ENCODE measurements at regions not wholly inside any gene's neighbourhood (a gene's known extent, or its start where the extent isn't known, plus 50 kb on each side); places are given as distances from the start of the nearest gene placed in this dataset.

DNA sequence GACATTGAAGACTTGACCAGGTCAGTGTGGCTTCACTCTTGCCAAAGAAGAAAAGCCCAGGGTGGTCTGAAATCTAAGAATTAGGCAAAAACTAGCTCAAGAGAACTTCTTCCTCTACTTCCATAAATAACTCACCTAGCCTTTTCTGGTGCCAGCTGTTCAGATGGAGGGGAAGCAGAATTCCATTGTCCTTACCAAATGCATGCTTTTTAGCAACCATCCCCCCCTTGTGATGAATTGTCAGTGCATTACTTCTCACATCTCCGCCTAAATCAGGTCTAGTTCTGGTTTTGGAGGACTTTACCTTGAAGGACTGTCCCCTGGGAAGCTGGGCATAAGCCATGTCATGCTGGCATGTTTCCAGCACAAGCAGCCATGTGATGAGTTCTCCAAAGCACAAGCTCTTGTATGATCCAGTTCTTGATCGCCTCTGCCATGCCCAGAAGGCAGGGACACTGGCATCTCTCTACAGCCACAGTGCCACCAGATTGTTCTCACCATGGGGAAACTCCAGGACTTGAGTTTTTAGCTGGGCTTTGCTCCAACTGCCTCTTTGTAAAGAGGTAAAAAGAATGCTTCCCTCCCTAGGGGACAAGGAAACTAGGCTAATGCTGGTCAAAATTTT lies 96.4 kb upstream of the IL12A start:
- H3K4me1 ChIP-seq (replicated peaks): no peaks in the 10 kb centered on the region
- intact Hi-C loops (cut with DNase I): no loop called here
- H3K27ac ChIP-seq: no peak overlapping the region
- TF ChIP-seq, protein P1, sequence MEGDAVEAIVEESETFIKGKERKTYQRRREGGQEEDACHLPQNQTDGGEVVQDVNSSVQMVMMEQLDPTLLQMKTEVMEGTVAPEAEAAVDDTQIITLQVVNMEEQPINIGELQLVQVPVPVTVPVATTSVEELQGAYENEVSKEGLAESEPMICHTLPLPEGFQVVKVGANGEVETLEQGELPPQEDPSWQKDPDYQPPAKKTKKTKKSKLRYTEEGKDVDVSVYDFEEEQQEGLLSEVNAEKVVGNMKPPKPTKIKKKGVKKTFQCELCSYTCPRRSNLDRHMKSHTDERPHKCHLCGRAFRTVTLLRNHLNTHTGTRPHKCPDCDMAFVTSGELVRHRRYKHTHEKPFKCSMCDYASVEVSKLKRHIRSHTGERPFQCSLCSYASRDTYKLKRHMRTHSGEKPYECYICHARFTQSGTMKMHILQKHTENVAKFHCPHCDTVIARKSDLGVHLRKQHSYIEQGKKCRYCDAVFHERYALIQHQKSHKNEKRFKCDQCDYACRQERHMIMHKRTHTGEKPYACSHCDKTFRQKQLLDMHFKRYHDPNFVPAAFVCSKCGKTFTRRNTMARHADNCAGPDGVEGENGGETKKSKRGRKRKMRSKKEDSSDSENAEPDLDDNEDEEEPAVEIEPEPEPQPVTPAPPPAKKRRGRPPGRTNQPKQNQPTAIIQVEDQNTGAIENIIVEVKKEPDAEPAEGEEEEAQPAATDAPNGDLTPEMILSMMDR (IDR thresholded peaks at IDR 0.05): no peak
- TF ChIP-seq POLR2A (IDR thresholded peaks at IDR 0.05) (no peak), POLR2AphosphoS5 (IDR thresholded peaks at IDR 0.05) (no peak)
- no peak for DNase-seq (ENCODE audit: low spot score)
- no peaks in the 10 kb centered on the region for H3K9me3 ChIP-seq
- WGBS: 69% methylated on average over 2 of the region's 2 CpGs
- no peaks in the 10 kb centered on the region for H3K27me3 ChIP-seq (replicated peaks; ENCODE audit: insufficient read depth)
- H3K4me3 ChIP-seq: no peak overlapping the region
- no peaks in the 10 kb centered on the region for H3K36me3 ChIP-seq

- Histone ChIP-seq H3K27ac (no peak overlapping the region), H3K4me1 (replicated peaks) (no peaks in the 10 kb centered on the region), H3K9me3 (no peaks in the 10 kb centered on the region), H3K36me3 (no peaks in the 10 kb centered on the region), H3K27me3 (replicated peaks; ENCODE audit: insufficient read depth) (no peaks in the 10 kb centered on the region), H3K4me3 (no peak overlapping the region)
- TF ChIP-seq POLR2A (IDR thresholded peaks at IDR 0.05) (no peak), POLR2AphosphoS5 (IDR thresholded peaks at IDR 0.05) (no peak)
- TF ChIP-seq, protein P1 (IDR thresholded peaks at IDR 0.05): no peak
- no peak for DNase-seq (ENCODE audit: low spot score)
- 62% methylated on average over 1 of the region's 1 CpG for WGBS
- intact Hi-C loops (cut with DNase I): no loop called here
Observed at GRCh38 chr3:159892801-159893200, 95.8 kb upstream of the IL12A start.

DNA sequence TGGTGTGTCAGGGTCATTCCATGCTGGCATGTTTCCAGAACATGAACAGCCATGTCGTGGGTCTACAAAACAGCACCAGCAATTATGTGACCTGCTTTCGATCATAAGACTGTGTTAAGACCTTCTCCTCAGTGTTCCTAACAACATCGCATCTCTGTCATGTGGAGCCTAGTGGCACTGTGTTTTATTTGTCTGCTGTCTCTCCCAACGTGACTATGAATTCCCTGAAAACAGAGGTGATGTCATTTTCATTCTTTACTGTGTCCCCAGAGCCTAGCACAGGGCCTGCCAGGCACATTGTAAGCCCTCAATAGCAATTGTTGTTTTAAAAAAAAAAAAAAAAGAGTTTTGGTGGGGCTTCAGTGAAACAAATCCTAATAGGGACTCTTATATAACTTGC lies 94.2 kb upstream of the IL12A start:
- TF ChIP-seq POLR2A (IDR thresholded peaks at IDR 0.05) (no peak), POLR2AphosphoS5 (IDR thresholded peaks at IDR 0.05) (no peak)
- TF ChIP-seq, protein P1 (IDR thresholded peaks at IDR 0.05): no peak
- intact Hi-C loops (cut with DNase I): no loop called here
- no peaks in the 10 kb centered on the region for H3K4me1 ChIP-seq (replicated peaks)
- WGBS: 74% methylated on average over 4 of the region's 4 CpGs
- DNase-seq (ENCODE audit: low spot score): no peak
- no peaks in the 10 kb centered on the region for H3K36me3 ChIP-seq
- no peaks in the 10 kb centered on the region for H3K9me3 ChIP-seq
- H3K27me3 ChIP-seq (replicated peaks; ENCODE audit: insufficient read depth): no peaks in the 10 kb centered on the region
- no peak overlapping the region for H3K4me3 ChIP-seq
- H3K27ac ChIP-seq: no peak overlapping the region

DNA sequence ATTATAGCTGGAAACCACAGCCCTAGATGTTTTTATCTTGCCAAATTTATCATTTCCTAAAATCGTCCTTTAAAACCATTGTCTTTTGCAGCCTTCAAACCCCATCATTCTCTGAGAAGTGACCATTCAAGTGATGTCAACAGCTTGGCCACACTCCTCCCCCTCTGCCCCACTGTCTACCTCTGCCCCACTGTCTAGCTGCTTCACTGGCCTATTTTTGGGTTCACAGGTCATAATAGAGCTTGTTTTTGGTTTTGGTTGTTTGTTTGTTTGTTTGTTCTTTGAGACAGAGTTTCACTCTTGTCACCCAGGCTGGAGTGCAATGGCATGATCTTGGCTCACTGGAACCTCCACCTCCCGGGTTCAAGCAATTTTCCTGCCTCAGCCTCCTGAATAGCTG lies 93.2 kb upstream of the IL12A start:
- H3K27me3 ChIP-seq (replicated peaks; ENCODE audit: insufficient read depth): no peaks in the 10 kb centered on the region
- no peak overlapping the region for H3K4me3 ChIP-seq
- no peaks in the 10 kb centered on the region for H3K4me1 ChIP-seq (replicated peaks)
- no peaks in the 10 kb centered on the region for H3K9me3 ChIP-seq
- DNase-seq (ENCODE audit: low spot score): no peak
- intact Hi-C loops (cut with DNase I): no loop called here
- no peak overlapping the region for H3K27ac ChIP-seq
- H3K36me3 ChIP-seq: no peaks in the 10 kb centered on the region
- TF ChIP-seq POLR2AphosphoS5 (IDR thresholded peaks at IDR 0.05): no peak
- TF ChIP-seq, protein P1 (IDR thresholded peaks at IDR 0.05): no peak
- TF ChIP-seq POLR2A (IDR thresholded peaks at IDR 0.05): no peak
- WGBS: 85% methylated on average over 2 of the region's 2 CpGs

- no peak overlapping the region for H3K27ac ChIP-seq
- WGBS: 92% methylated on average over 1 of the region's 1 CpG
- no peak for DNase-seq (ENCODE audit: low spot score)
- H3K9me3 ChIP-seq: no peaks in the 10 kb centered on the region
- intact Hi-C loops (cut with DNase I): no loop called here
- H3K4me1 ChIP-seq (replicated peaks): no peaks in the 10 kb centered on the region
- no peaks in the 10 kb centered on the region for H3K36me3 ChIP-seq
- no peak for TF ChIP-seq POLR2A (IDR thresholded peaks at IDR 0.05)
- TF ChIP-seq POLR2AphosphoS5 (IDR thresholded peaks at IDR 0.05): no peak
- TF ChIP-seq, protein P1 (IDR thresholded peaks at IDR 0.05): no peak
- H3K4me3 ChIP-seq: no peak overlapping the region
- no peaks in the 10 kb centered on the region for H3K27me3 ChIP-seq (replicated peaks; ENCODE audit: insufficient read depth)
Observed at GRCh38 chr3:159896543-159896942, 92.1 kb upstream of the IL12A start.
